ENCODE measurements at regions not wholly inside any gene's neighbourhood (a gene's known extent, or its start where the extent isn't known, plus 50 kb on each side); places are given as distances from the start of the nearest gene placed in this dataset.

DNA sequence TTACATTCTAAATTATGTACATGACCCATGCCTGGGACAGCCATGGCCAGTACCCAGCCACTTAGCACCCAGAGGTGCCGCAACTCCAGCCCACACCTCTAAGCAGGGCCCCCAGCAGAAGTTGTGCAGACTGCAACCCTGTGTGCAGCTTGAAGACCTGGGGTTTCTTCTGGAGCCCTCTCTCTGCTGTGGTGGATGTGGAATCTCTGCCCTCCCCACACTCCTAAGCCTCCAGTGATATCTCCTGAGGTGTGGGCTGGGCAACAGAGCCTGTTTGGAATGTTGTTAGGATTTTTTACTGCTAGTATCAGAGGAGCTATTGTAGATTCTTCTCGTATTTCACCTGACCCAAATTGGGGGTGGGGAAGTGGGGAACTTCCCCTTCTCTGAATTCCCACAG is 59.4 kb upstream of the TUNAR start:
- TF ChIP-seq, protein P1, sequence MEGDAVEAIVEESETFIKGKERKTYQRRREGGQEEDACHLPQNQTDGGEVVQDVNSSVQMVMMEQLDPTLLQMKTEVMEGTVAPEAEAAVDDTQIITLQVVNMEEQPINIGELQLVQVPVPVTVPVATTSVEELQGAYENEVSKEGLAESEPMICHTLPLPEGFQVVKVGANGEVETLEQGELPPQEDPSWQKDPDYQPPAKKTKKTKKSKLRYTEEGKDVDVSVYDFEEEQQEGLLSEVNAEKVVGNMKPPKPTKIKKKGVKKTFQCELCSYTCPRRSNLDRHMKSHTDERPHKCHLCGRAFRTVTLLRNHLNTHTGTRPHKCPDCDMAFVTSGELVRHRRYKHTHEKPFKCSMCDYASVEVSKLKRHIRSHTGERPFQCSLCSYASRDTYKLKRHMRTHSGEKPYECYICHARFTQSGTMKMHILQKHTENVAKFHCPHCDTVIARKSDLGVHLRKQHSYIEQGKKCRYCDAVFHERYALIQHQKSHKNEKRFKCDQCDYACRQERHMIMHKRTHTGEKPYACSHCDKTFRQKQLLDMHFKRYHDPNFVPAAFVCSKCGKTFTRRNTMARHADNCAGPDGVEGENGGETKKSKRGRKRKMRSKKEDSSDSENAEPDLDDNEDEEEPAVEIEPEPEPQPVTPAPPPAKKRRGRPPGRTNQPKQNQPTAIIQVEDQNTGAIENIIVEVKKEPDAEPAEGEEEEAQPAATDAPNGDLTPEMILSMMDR (IDR thresholded peaks at IDR 0.05), result no peak
- no peak for TF ChIP-seq POLR2A (IDR thresholded peaks at IDR 0.05)
